ENCODE measurements at regions not wholly inside any gene's neighbourhood (a gene's known extent, or its start where the extent isn't known, plus 50 kb on each side); places are given as distances from the start of the nearest gene placed in this dataset.

- Histone ChIP-seq H3K9ac (ENCODE audit: low read depth in 1 of 2, low read length in 2 of 2) (no peak overlapping the region), H3K36me3 (ENCODE audit: control insufficient read depth in 4 of 4, insufficient read depth in 3 of 4, low read depth in 1 of 4, low read length in 3 of 4) (no peaks in the 10 kb centered on the region), H3K9me3 (ENCODE audit: control insufficient read depth in 4 of 4, low read length in 3 of 4) (no peaks in the 10 kb centered on the region), H3K4me3 (ENCODE audit: low read depth in 1 of 3, low read length in 3 of 3) (no peak overlapping the region), H3K4me1 (ENCODE audit: control insufficient read depth in 4 of 4, insufficient read depth in 4 of 4, low read length in 3 of 4) (no peaks in the 10 kb centered on the region), H3K27me3 (ENCODE audit: control insufficient read depth in 4 of 4, insufficient read depth in 4 of 4, low read length in 3 of 4) (no peaks in the 10 kb centered on the region), H3K27ac (ENCODE audit: low read depth in 1 of 2, low read length in 2 of 2) (no peak overlapping the region)
- 79% methylated on average over 6 of the region's 6 CpGs for WGBS
- TF ChIP-seq FOXA2 (IDR thresholded peaks at IDR 0.05), result no peak
- TF ChIP-seq HNF4A (conservative IDR thresholded peaks at IDR 0.05), result peak; percentile 49 to 63
- TF ChIP-seq ZBTB33 (IDR thresholded peaks at IDR 0.05), result no peak
- no peak for TF ChIP-seq JUND (IDR thresholded peaks at IDR 0.05)
- DNase-seq (ENCODE audit: low spot score), result no peak
Observed at GRCh38 chr1:177825276-177825901, 144.5 kb downstream of the SEC16B start.

- Histone ChIP-seq H3K27ac (ENCODE audit: low read depth in 1 of 2, low read length in 2 of 2) (no peak overlapping the region), H3K9ac (ENCODE audit: low read depth in 1 of 2, low read length in 2 of 2) (no peak overlapping the region), H3K4me1 (ENCODE audit: control insufficient read depth in 4 of 4, insufficient read depth in 4 of 4, low read length in 3 of 4) (no peaks in the 10 kb centered on the region), H3K27me3 (ENCODE audit: control insufficient read depth in 4 of 4, insufficient read depth in 4 of 4, low read length in 3 of 4) (no peaks in the 10 kb centered on the region), H3K36me3 (ENCODE audit: control insufficient read depth in 4 of 4, insufficient read depth in 3 of 4, low read depth in 1 of 4, low read length in 3 of 4) (no peaks in the 10 kb centered on the region), H3K4me3 (ENCODE audit: low read depth in 1 of 3, low read length in 3 of 3) (no peak overlapping the region), H3K9me3 (ENCODE audit: control insufficient read depth in 4 of 4, low read length in 3 of 4) (no peaks in the 10 kb centered on the region)
- 86% methylated on average over 5 of the region's 5 CpGs for WGBS
- TF ChIP-seq CTCF (IDR thresholded peaks at IDR 0.05; ENCODE audit: low read depth, low read length, missing input control) (no peak), FOXA1 (IDR thresholded peaks at IDR 0.05) (no peak), RXRA (IDR thresholded peaks at IDR 0.05) (no peak), HNF4A (conservative IDR thresholded peaks at IDR 0.05) (no peak)
- no peak for DNase-seq (ENCODE audit: low spot score)
Observed at GRCh38 chr1:177824508-177824982, 145.3 kb downstream of the SEC16B start.

GRCh38 chr1:177820213-177820612 lies 149.6 kb downstream of the SEC16B start:
- no peak for DNase-seq (ENCODE audit: low spot score)
- WGBS, result 95% methylated on average over 6 of the region's 6 CpGs
- H3K4me1 ChIP-seq (ENCODE audit: control insufficient read depth in 4 of 4, insufficient read depth in 4 of 4, low read length in 3 of 4), result peaks cover 0 to 4% (median 0%) of the 10 kb centered on the region in 4 donors
- no peaks in the 10 kb centered on the region for H3K36me3 ChIP-seq (ENCODE audit: control insufficient read depth in 4 of 4, insufficient read depth in 3 of 4, low read depth in 1 of 4, low read length in 3 of 4)
- H3K9me3 ChIP-seq (ENCODE audit: control insufficient read depth in 4 of 4, low read length in 3 of 4), result peaks cover 0 to 4% (median 2%) of the 10 kb centered on the region in 4 donors
- H3K9ac ChIP-seq (ENCODE audit: low read depth in 1 of 2, low read length in 2 of 2), result no peak overlapping the region
- H3K27me3 ChIP-seq (ENCODE audit: control insufficient read depth in 4 of 4, insufficient read depth in 4 of 4, low read length in 3 of 4), result no peaks in the 10 kb centered on the region
- H3K4me3 ChIP-seq (ENCODE audit: low read depth in 1 of 3, low read length in 3 of 3), result no peak overlapping the region
- H3K27ac ChIP-seq (ENCODE audit: low read depth in 1 of 2, low read length in 2 of 2), result no peak overlapping the region
- TF ChIP-seq ZBTB33 (IDR thresholded peaks at IDR 0.05), result no peak
- TF ChIP-seq FOXA2 (IDR thresholded peaks at IDR 0.05), result no peak
- no peak for TF ChIP-seq SP1 (IDR thresholded peaks at IDR 0.05)
- no peak for TF ChIP-seq TAF1 (conservative IDR thresholded peaks at IDR 0.05)
- no peak for TF ChIP-seq EGR1 (IDR thresholded peaks at IDR 0.05; ENCODE audit: low read depth in 2 of 2)
- no peak for TF ChIP-seq HNF4G (IDR thresholded peaks at IDR 0.05)
- TF ChIP-seq NR2F2 (IDR thresholded peaks at IDR 0.05), result no peak
- TF ChIP-seq ATF3 (IDR thresholded peaks at IDR 0.05), result no peak
- TF ChIP-seq REST (IDR thresholded peaks at IDR 0.05), result no peak
- TF ChIP-seq CTCF (IDR thresholded peaks at IDR 0.05; ENCODE audit: low read depth, low read length, missing input control), result no peak
- no peak for TF ChIP-seq RAD21 (IDR thresholded peaks at IDR 0.05)
- TF ChIP-seq FOXA1 (IDR thresholded peaks at IDR 0.05), result no peak
